GM21786 (cell line): ENCODE measurements at regions not wholly inside any gene's neighbourhood (a gene's known extent, or its start where the extent isn't known, plus 50 kb on each side); places are given as distances from the start of the nearest gene placed in this dataset.
A peak's percentile ranks its signal among the peaks of the same experiment; 100 is the strongest.
"Not testable (repeated sequence)": the region's sequence is repeated elsewhere in the genome, so short reads cannot be mapped to it uniquely, and the experiment has no call there.

Source experiments
- ATAC-seq: cut with Tn5 transposase; IDR thresholded peaks from one replicate; pipeline ENCODE4 v1.9.1; 2021; ENCODE audit not compliant: unreplicated experiment

- ATAC-seq: no peak
Observed at GRCh38 chr5:173667702-173668101, 51.3 kb upstream of the BOD1 start.

- no peak for ATAC-seq
Observed at GRCh38 chr5:173668245-173668800, 51.9 kb upstream of the BOD1 start.

- ATAC-seq: no peak
Observed at GRCh38 chr5:173668910-173669309, 52.5 kb upstream of the BOD1 start.

- ATAC-seq: no peak
Observed at GRCh38 chr5:173669483-173669882, 53.0 kb upstream of the BOD1 start.

GRCh38 chr5:173670130-173670651 lies 53.7 kb upstream of the BOD1 start:
- ATAC-seq: no peak

- no peak for ATAC-seq
Observed at GRCh38 chr5:173670791-173671120, 54.3 kb upstream of the BOD1 start.

GRCh38 chr5:173671121-173671949 lies 54.9 kb upstream of the BOD1 start:
- ATAC-seq: no peak

GRCh38 chr5:173672166-173672565 lies 55.7 kb upstream of the BOD1 start:
- ATAC-seq: no peak

- no peak for ATAC-seq
Observed at GRCh38 chr5:173672891-173673290, 56.4 kb upstream of the BOD1 start.

- no peak for ATAC-seq
Observed at GRCh38 chr5:173673295-173674101, 57.0 kb upstream of the BOD1 start.

- ATAC-seq: no peak
Observed at GRCh38 chr5:173675287-173675996, 59.0 kb upstream of the BOD1 start.

GRCh38 chr5:173676375-173676774 lies 59.9 kb upstream of the BOD1 start:
- no peak for ATAC-seq

- ATAC-seq: no peak
Observed at GRCh38 chr5:173677125-173677672, 60.7 kb upstream of the BOD1 start.

- peak; percentile 81 for ATAC-seq
Observed at GRCh38 chr5:173679909-173680630, 63.6 kb upstream of the BOD1 start.

GRCh38 chr5:173680660-173681242 lies 64.3 kb upstream of the BOD1 start:
- peak; percentile 79 for ATAC-seq

- no peak for ATAC-seq
Observed at GRCh38 chr5:173682313-173682712, 65.9 kb upstream of the BOD1 start.

GRCh38 chr5:173684535-173684934 lies 68.1 kb upstream of the BOD1 start:
- not testable (repeated sequence) for ATAC-seq

- no peak for ATAC-seq
Observed at GRCh38 chr5:173686950-173687349, 70.5 kb upstream of the BOD1 start.

- ATAC-seq: no peak
Observed at GRCh38 chr5:173688703-173689102, 72.3 kb upstream of the BOD1 start.
